Middle frontal gyrus (tissue), 1 donor: ENCODE measurements at regions not wholly inside any gene's neighbourhood (a gene's known extent, or its start where the extent isn't known, plus 50 kb on each side); places are given as distances from the start of the nearest gene placed in this dataset.

Experiments used
- DNase-seq: peaks from one replicate; pipeline ENCODE4 v3.0.0-alpha.2; 2015; ENCODE audit warnings: low spot score; ENCODE audit errors: extremely low spot score

DNA sequence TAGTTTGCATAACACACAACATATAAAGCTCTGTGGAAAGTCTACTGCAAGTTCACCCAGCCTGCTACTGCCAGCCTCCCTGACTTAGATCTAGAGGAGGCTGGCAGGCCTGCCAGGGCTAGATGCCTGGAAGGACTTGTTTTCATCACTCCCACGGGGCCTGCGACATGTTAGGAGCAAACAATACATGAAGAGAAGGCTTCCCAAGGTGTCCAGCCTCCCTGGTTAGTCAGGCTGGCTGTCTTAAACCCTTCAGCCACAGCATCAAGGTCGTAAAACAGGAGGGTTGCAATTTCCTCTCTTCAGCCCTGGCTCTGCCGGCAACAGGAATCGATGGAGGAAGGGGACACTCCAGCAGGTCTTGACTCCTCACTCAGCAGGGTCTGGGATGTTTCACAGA, 104.5 kb downstream of the NGF start:
- DNase-seq: no peak

DNA sequence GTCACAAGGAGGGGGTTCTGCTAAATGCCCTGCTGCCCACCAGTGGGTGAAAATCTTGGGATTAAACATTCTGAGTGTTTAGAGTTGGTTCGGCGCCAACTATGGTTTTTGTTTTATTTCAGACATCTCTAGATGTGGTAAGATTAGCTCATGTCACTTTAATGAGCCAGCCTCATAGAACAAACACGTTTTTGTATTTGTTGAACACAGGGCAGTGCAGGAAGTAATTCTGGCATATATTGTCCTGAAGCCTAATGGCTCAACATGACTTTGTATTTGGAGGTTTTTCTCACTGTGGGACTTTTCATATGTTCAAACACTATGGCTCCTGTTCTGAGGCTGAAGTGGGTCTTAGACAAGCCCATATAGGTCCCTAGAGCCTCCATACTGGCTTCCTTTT, 107.8 kb downstream of the NGF start:
- DNase-seq: no peak

DNA sequence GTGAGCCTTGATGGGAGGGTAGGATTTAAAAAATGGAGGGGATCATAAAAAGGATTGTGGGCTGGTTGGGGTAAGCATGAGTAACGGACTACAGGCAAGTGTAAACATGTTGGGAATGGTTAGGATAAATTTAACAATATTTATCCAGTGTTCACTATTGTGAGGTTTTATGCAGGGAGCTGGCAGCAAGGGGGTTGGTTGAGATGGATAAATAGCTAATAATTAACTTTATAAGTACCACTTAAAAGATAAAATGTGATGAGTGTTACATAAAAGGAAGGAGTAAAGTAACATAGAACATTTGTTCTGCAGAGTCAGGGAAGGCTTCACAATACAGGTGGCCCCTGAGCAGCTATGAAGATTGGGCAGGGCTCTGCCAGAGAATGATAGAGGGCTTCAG, 109.0 kb downstream of the NGF start:
- DNase-seq: no peak

GRCh38 chr1:115228191-115228590, 109.9 kb downstream of the NGF start:
- DNase-seq: no peak

DNA sequence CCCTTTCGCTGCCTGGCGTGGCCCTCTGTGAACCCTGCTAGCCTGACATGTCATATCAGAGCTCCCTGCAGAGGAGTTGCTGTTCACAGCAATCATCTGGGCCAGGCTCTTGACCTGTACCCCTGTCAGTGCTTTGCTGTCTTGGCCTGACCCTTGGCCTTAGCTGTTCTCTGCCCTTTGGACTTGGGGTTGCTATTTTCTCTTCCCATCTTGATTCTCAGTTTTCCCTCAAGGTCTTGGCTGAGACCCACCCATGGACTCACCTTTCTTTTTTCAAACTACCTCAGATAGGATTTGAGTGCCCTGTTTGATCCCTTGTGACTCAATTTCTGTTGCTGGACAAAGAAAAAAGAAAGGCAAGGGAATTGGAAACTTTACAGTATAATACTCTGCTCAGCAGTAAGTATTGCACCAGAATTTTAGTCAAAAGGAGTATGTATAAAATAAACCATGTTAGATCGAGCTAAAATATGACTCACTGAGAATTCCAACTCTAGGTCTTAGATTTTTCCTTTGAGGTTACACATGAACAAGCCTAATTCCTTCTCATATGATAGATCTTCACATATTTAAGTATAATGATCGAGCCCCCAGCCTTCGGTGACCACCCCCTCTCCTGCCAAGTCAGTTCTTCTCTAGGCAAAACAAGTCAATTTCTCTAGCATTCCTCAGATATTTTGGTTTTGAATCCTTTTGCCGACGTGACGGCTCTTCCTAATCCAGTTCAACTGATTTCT, 110.5 kb downstream of the NGF start:
- DNase-seq: no peak

GRCh38 chr1:115225993-115226685, 111.9 kb downstream of the NGF start:
- no peak for DNase-seq

GRCh38 chr1:115224636-115225035, 113.4 kb downstream of the NGF start:
- DNase-seq: no peak

DNA sequence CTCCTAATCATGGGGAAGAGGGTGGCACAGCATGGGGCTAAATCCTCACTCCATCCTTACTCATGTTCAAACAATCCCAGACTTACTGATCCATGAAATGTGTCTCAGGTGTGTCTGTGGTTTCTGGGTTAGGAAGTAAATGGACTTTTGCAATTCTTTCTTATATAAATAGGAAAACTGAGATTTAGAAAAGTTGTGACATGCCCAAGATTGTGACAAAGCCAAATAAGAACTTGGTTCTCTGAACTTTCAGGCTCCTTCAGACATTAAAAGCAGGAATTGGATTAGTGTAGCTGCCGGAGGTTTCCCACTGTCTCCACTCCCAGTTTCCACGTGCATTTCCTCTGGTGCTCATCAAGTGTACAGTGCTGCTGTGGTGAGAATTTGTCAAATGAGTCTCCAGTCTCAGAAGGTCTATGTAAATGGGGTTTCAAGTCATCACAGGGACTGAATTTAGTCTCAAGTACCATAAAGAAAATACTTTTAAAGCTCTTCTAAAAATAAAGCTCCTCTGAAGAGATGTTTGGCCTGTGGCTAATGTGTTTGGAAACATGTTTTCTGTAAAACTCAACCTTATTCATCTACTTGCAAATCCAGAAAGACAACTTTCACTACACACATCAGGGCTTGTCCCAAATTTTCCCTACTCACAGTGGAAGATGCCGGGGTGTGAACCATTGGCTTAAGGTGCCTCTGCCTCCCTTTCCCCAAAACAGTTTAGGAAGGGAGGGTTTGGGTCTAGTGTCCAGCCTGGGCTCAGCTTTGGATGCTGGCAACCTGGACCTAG, 115.2 kb downstream of the NGF start:
- no peak for DNase-seq

GRCh38 chr1:115220340-115221270, 117.4 kb downstream of the NGF start:
- DNase-seq: no peak

DNA sequence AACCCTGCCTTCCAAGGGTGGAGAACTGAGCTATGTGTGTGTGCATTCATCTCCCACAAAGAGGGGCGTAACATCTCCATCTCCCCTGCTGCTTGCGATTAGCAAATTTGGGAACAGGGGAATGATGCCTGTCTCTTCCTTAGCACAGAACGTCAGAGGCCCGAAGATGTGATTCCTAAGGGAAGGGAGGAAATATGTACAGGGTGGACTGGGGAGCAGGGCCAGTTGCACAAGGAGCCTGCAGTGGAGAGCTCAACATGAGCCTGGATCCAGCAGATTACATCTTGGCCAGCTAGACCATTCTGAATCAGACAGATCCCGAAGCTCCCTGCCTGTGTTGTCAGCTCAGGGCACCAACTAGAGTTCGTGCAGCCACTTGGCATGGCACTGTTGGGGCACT, 118.1 kb downstream of the NGF start:
- DNase-seq: no peak

- DNase-seq: no peak
Observed at GRCh38 chr1:115218699-115219098, 119.3 kb downstream of the NGF start.

DNA sequence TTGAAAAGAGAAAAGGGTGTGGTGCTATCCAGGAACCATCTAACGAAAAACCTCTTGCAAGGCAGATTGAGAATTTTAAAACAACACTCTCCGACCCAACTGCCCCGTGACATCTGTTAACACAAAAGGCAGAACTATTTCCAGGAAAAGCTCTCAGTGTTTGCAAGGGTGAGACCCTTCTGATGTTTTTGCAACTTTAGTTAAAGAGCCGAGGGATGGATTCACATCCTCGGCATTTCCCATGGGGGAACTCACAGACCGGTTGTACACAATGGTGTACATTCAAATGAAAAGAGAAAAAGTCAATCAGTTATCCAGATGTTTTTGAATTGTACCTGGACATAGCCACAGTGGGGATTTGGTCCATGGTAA, 120.0 kb downstream of the NGF start:
- no peak for DNase-seq

GRCh38 chr1:115217150-115218033, 120.7 kb downstream of the NGF start:
- no peak for DNase-seq

GRCh38 chr1:115215703-115216521, 122.1 kb downstream of the NGF start:
- DNase-seq: no peak

DNA sequence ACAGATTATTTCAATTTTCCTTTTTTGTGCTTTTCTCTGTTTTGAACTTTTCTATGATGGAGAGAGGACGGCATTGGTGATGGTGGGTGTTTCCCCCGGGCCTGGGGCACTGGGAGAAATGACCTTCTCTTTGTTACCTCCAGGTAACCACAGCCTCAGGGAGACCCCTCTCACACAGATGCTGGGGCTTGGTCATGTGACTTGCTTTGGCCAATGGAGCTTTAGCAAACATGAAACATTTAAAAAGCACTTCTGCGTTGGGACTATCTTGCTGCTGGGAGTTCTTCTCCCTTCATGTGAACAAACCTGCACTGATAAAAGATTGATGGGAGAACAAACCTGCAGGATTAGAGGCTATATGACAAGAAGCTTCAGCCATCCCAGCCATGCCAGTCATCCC, 122.9 kb downstream of the NGF start:
- no peak for DNase-seq

- no peak for DNase-seq
Observed at GRCh38 chr1:115214098-115214497, 124.0 kb downstream of the NGF start.

- no peak for DNase-seq
Observed at GRCh38 chr1:115213130-115213529, 123.8 kb upstream of the TSPAN2 start.

DNA sequence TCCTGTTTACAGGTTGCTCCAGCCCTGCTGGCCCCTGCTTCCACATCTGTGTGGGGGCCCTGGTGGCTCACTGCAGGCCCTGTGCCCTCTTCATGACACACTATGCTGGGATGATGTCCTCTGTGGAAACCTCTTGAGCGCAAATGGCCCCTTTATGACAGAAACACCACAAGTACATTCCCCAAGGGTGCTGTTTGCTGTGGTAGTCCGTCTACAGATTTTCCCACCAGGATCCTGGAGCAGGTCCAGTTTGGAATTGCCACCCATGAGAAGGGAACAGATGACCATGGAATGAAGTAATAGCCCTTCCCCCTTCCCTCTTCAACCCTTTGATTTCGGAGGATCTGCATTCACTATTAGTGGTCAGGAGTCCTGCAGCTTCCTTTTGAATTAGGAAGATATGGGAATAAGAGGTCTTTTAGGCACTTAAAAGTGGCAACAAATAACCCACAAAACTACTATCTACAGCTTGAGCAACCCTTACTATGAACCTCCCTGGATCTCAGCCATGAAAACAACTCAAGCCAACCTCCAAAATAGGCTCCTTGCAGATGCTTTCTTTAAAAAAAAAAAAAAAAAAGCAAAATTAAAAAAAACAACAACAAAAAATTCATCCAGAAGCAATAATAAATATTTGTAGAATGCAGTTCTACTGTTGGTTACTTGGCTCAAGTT, 121.9 kb upstream of the TSPAN2 start:
- DNase-seq: no peak

DNA sequence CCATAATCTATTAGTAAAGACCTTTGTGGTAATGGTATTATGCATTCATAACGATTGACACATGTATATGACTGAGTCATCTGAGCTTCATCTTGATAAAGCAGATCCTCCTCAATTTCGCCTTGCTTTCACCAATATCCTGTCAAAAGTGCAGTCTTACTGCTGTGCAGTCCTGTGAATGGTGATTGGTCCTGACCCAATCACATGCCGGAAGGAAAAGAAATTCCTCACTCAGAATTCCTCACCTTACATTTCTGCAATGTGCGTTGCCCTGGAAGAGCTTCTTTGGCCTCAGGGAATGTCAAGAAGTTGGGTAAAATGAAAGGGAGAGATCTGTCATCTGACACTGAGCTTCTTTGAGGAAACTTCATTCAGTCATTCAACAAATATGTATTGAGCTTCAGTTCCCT, 121.0 kb upstream of the TSPAN2 start:
- DNase-seq: no peak
